Fibroblast of skin of abdomen (primary cell): ENCODE measurements at regions not wholly inside any gene's neighbourhood (a gene's known extent, or its start where the extent isn't known, plus 50 kb on each side); places are given as distances from the start of the nearest gene placed in this dataset.
A peak's percentile ranks its signal among the peaks of the same experiment; 100 is the strongest.

Source experiments
- DNase-seq: peaks from one replicate; pipeline ENCODE4 v3.0.0-alpha.2; 2013

DNA sequence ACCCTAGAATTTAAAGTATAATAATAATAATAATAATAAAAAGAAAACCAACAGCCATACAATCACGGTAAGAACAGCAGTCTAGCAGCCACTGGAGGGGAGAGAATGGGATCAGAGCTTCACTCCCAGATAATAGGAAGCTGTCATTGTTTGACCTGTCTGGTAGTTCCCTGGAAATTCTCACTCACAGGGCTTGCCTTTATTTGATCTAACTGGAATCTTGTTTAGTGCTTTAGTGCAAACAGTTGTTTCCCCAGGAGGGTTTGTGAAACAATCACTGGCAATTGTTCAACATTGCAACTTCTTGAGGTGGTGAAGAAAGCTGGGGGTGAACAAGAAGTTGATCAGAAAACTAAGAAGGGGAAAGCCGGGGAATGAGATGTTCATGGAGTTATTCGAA, 68.7 kb upstream of the PTCSC3 start:
- no peak for DNase-seq

GRCh38 chr14:36243183-36243582, 66.7 kb upstream of the PTCSC3 start:
- DNase-seq = no peak

DNA sequence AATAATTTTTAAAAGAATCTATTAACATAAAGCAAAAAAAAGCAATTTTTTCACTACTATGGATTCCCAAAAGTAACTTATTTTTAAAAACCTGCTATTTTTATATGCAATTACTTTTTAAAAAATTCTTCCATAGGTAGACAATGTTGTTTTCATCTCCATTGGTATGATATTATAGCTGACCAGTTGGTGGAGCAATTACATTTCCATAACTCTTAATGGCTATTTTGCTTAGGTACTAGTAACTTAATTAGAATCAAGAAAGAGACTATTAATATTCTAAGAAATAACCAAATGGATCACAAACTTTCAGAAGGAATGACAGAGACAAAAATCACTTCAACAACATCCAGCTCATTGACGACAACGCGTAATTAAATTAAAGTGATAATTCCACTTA, 64.7 kb upstream of the PTCSC3 start:
- DNase-seq = no peak

DNA sequence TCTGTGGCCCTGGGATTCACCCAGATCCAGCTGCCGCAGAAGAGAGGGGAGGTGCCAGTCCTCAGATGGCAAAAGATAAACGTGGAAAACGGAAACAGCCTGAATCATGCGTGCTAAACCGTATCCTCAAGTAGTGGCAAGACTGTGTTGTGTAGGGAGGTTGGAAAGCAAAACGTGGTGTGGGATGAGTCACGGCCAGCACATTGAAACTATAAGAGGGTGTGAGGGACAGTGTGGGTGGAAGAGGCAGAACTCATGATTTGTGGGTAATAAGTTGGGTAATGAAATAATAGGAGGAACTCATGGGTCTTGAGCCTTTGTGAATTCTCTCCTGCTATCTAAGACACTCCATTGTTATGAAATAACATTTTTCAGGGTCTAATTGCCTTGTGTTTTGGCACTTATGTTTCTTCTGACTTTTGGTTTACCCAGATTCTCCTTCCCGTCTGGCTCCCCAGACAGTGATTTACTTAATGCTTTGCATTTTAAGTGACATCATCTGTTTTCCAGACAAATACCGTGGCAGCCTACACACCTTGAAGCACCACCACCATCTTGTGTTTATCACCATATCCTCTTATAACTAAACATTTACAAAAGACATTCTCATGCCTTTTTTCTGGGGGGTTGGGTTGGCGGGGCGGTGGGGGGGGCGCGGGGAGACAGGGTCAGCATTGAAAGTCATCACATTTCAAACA, 62.3 kb upstream of the PTCSC3 start:
- DNase-seq = peak; percentile 14

- DNase-seq = no peak
Measured at GRCh38 chr14:36233217-36233616, 56.7 kb upstream of the PTCSC3 start.

DNA sequence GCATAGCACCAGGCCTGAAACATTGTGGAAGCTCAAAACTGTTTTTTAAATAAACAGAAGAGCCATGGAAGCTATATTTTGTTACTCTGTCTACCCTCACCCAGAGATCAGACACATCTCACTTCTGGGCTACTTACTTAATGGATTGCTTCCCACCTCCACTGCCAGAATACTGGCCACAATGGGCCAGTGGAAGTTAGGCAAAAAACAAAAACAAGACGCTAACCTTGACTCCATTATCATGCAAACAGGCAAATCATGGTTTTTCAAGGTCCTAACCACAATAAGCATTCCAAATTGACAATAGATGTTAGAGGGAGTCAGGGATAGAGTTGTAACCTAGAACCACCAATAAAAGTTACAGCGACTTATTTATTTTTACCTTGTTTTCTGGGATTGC, 52.7 kb upstream of the PTCSC3 start:
- DNase-seq = no peak

- no peak for DNase-seq
Measured at GRCh38 chr14:36227802-36228201, 51.3 kb upstream of the PTCSC3 start.

- DNase-seq = no peak
Measured at GRCh38 chr14:36227344-36227743, 50.8 kb upstream of the PTCSC3 start.
